HuH-7 (cell line): ENCODE measurements at regions not wholly inside any gene's neighbourhood (a gene's known extent, or its start where the extent isn't known, plus 50 kb on each side); places are given as distances from the start of the nearest gene placed in this dataset.
"Not testable (repeated sequence)": the region's sequence is repeated elsewhere in the genome, so short reads cannot be mapped to it uniquely, and the experiment has no call there.

Source experiments
- DNase-seq: peaks from one replicate; pipeline ENCODE4 v3.0.0; 2011; ENCODE audit warnings: low spot score

- no peak for DNase-seq
Measured at GRCh38 chrX:40530509-40530908, 50.3 kb upstream of the ATP6AP2 start.

GRCh38 chrX:40527543-40527942 is 53.2 kb upstream of the ATP6AP2 start:
- no peak for DNase-seq

- DNase-seq, result no peak
Measured at GRCh38 chrX:40526412-40526811, 54.4 kb upstream of the ATP6AP2 start.

- not testable (repeated sequence) for DNase-seq
Measured at GRCh38 chrX:40525901-40526300, 54.9 kb upstream of the ATP6AP2 start.

GRCh38 chrX:40524423-40524822 is 56.3 kb upstream of the ATP6AP2 start:
- no peak for DNase-seq

- no peak for DNase-seq
Measured at GRCh38 chrX:40523852-40524251, 56.9 kb upstream of the ATP6AP2 start.

- no peak for DNase-seq
Measured at GRCh38 chrX:40521868-40522450, 58.8 kb upstream of the ATP6AP2 start.

GRCh38 chrX:40514376-40514775 is 66.4 kb upstream of the ATP6AP2 start:
- no peak for DNase-seq

- no peak for DNase-seq
Measured at GRCh38 chrX:40513835-40514234, 66.9 kb upstream of the ATP6AP2 start.

- no peak for DNase-seq
Measured at GRCh38 chrX:40513012-40513411, 67.8 kb upstream of the ATP6AP2 start.

GRCh38 chrX:40511258-40511657 is 69.5 kb upstream of the ATP6AP2 start:
- DNase-seq, result no peak

GRCh38 chrX:40508560-40508959 is 72.2 kb upstream of the ATP6AP2 start:
- DNase-seq, result no peak

- no peak for DNase-seq
Measured at GRCh38 chrX:40506201-40506985, 74.4 kb upstream of the ATP6AP2 start.

GRCh38 chrX:40504801-40505605 is 75.8 kb upstream of the ATP6AP2 start:
- no peak for DNase-seq

- DNase-seq, result no peak
Measured at GRCh38 chrX:40503094-40503493, 77.7 kb upstream of the ATP6AP2 start.

- DNase-seq, result no peak
Measured at GRCh38 chrX:40502688-40503087, 78.1 kb upstream of the ATP6AP2 start.

GRCh38 chrX:40501164-40501855 is 79.5 kb upstream of the ATP6AP2 start:
- no peak for DNase-seq

- no peak for DNase-seq
Measured at GRCh38 chrX:40496728-40497127, 84.0 kb upstream of the ATP6AP2 start.

- DNase-seq, result no peak
Measured at GRCh38 chrX:40495659-40496058, 85.1 kb upstream of the ATP6AP2 start.

- DNase-seq, result no peak
Measured at GRCh38 chrX:40494005-40494404, 86.8 kb upstream of the ATP6AP2 start.

- DNase-seq, result no peak
Measured at GRCh38 chrX:40488296-40488695, 92.5 kb upstream of the ATP6AP2 start.

GRCh38 chrX:40485973-40486372 is 94.8 kb upstream of the ATP6AP2 start:
- no peak for DNase-seq
